RWPE1 (cell line): ENCODE measurements at regions not wholly inside any gene's neighbourhood (a gene's known extent, or its start where the extent isn't known, plus 50 kb on each side); places are given as distances from the start of the nearest gene placed in this dataset.

Experiments
- CTCF ChIA-PET: fragments of 350-600 bp; sonication (Branson Sonifier 250); formaldehyde crosslinking; extraction: SDS; loops from one replicate; lab custom pipeline; 2021; lab: Yijun Ruan, JAX
- POLR2A ChIA-PET: fragments of 400-600 bp; formaldehyde crosslinking; extraction: SDS; loops from one replicate; lab custom pipeline; 2020; ENCODE audit warnings: antibody characterized with exemption; ENCODE audit not compliant: low non-redundant PET; lab: Yijun Ruan, JAX
- DNase-seq: peaks from one replicate; pipeline ENCODE4 v3.0.0; 2012; ENCODE audit warnings: low spot score
- H3K27ac ChIP-seq: fragments of 450-650 bp; 2 replicates; pipeline ENCODE4 v1.5.1; 2017
- CTCF ChIP-seq: fragments of 450-650 bp; conservative IDR thresholded peaks from 2 replicates; pipeline ENCODE4 v1.5.1; 2017; ENCODE audit warnings: low read depth, mild to moderate bottlenecking

- ChIA-PET CTCF (no interaction called here), POLR2A (no interaction called here)
- TF ChIP-seq CTCF: no peak
- no peak for DNase-seq
- H3K27ac ChIP-seq: no peak overlapping the region
These were observed 729.6 kb upstream of the NR2F2 start for GRCh38 chr15:95600884-95601283.

GRCh38 chr15:95601525-95601924, 729.0 kb upstream of the NR2F2 start:
- no peak for TF ChIP-seq CTCF
- DNase-seq: no peak
- ChIA-PET POLR2A (no interaction called here), CTCF (no interaction called here)
- no peak overlapping the region for H3K27ac ChIP-seq

- ChIA-PET CTCF (interaction anchor here (0.6 kb wide), 1 partner anchor 1097 kb away, joined by 3 read pairs; no protein-coding TSS in a partner anchor), POLR2A (no interaction called here)
- DNase-seq: no peak
- H3K27ac ChIP-seq: no peak overlapping the region
- no peak for TF ChIP-seq CTCF
These were observed 726.7 kb upstream of the NR2F2 start for GRCh38 chr15:95603802-95604201.

- peak; percentile 4 for DNase-seq
- CTCF ChIA-PET: no interaction called here
- H3K27ac ChIP-seq: no peak overlapping the region
- POLR2A ChIA-PET: no interaction called here
- TF ChIP-seq CTCF: no peak
These were observed 725.9 kb upstream of the NR2F2 start for GRCh38 chr15:95604634-95605036.

- ChIA-PET CTCF (no interaction called here), POLR2A (no interaction called here)
- no peak for TF ChIP-seq CTCF
- H3K27ac ChIP-seq: no peak overlapping the region
- DNase-seq: no peak
These were observed 725.4 kb upstream of the NR2F2 start for GRCh38 chr15:95605098-95605497.

- ChIA-PET POLR2A (no interaction called here), CTCF (no interaction called here)
- TF ChIP-seq CTCF: no peak
- DNase-seq: no peak
- no peak overlapping the region for H3K27ac ChIP-seq
These were observed 723.9 kb upstream of the NR2F2 start for GRCh38 chr15:95606551-95606950.

GRCh38 chr15:95608371-95608770, 722.1 kb upstream of the NR2F2 start:
- ChIA-PET POLR2A (no interaction called here), CTCF (no interaction called here)
- no peak overlapping the region for H3K27ac ChIP-seq
- DNase-seq: no peak
- no peak for TF ChIP-seq CTCF
